Stimulated activated CD8-positive, alpha-beta memory T cell treated with anti-CD3 and anti-CD28 coated beads, Interleukin-2, amount 100 ng/mL, for 48 hours (primary cell): ENCODE measurements at regions not wholly inside any gene's neighbourhood (a gene's known extent, or its start where the extent isn't known, plus 50 kb on each side); places are given as distances from the start of the nearest gene placed in this dataset.

Experiments used
- DNase-seq, 2 donors: peaks; one replicate each; pipeline ENCODE4 v3.0.0-alpha.2; 2020; ENCODE audit warnings: low read depth in 2 of 2

- no peak for DNase-seq
Measured at GRCh38 chr16:62664566-62664965, 628.3 kb upstream of the CDH8 start.

- no peak for DNase-seq
Measured at GRCh38 chr16:62661435-62661834, 625.2 kb upstream of the CDH8 start.

DNA sequence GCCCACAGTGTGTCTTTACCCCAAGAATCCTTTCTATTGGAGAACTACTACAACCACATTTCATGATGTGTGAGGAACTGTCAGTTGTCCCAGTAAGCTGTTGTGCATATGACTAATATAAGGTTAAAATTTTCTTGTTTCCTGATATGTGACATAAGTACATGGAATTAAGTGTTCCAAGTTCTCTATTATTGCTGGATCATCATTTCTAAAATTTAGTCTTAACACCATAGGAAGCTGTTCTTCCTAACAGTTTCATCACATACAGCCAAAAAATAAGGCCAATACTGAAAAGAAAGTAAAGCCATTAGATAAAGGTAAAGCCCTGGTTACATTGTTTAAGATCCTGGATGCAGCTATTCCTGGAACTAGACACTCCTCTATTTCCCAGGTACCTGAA is 620.9 kb upstream of the CDH8 start:
- no peak for DNase-seq

GRCh38 chr16:62652441-62653120 is 616.3 kb upstream of the CDH8 start:
- no peak for DNase-seq

- DNase-seq = no peak
Measured at GRCh38 chr16:62648256-62648655, 612.0 kb upstream of the CDH8 start.

DNA sequence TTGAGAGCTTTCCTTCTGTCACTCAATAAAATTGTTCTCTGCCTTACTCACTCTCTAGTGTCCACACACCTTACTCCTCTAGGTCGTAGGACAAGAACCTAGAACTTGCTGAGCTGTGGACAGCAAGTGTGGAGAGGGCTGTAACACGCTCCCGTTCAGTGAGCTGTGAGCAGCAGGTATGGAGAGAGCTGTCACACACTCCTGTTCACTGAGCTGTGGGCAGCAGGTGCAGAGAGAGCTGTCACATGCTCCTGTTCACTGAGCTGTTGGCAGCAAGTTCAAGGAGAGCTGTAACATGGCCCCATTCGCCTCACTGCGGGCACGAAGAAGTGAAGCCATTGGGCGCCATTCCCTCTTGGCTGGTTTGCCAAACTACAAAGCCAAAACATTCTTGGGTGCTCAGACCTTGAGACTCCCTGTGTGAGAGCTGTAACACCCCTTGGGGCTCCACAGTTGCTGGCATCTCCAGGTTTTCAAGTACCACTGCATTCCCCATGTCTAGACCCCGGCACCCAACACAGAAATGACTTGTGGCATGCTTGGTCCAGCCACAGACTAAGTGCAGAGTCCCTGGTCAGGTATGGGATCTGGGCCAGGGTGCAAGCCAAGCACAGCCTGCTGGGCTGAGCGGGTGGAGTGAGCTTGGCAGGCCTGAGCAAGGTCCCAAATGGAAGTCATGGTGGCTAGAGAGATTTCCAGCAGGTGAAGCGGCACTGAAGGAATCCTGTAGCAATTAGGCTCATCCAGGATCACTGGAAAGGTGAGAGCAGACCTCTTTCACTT is 608.0 kb upstream of the CDH8 start:
- DNase-seq = no peak

DNA sequence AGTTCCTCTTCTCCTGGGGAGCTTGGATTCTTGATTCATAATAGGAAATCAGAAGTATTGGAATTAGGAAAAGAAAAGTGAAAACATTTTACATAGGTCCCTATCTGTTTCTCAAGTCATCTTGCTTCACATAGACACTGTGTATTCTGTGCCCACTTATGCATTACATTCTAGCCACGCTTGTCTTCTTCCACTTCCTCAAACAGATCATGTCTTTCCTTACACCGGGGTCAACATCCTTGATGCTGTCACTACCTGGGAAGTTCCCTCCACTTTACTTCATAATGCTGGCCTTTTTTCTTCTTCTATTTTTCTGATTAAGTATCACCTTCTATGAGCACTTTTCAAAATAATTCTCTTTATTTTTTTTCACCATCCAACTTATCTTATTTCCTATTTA is 606.4 kb upstream of the CDH8 start:
- DNase-seq = no peak

DNA sequence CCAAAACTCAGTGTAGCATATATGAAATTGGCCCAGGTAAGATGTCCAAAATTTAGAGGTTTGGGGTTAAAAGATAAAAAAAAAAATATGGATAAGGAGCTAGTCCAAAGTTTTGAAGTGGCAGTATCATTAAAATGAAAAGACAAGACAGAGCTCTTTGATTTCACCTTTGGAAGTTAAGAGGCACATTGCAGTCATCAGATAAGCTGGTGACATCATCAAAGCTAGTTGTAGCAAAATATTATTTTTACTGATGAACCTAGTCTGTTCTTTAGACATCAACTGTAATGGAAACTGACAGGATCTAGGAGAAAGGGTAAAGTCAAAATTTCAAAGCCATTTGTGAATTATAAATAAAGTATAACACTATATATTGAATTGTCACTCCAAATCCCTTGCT is 603.7 kb upstream of the CDH8 start:
- no peak for DNase-seq

- DNase-seq = no peak
Measured at GRCh38 chr16:62638964-62639870, 603.0 kb upstream of the CDH8 start.

- no peak for DNase-seq
Measured at GRCh38 chr16:62638324-62638911, 602.2 kb upstream of the CDH8 start.

DNA sequence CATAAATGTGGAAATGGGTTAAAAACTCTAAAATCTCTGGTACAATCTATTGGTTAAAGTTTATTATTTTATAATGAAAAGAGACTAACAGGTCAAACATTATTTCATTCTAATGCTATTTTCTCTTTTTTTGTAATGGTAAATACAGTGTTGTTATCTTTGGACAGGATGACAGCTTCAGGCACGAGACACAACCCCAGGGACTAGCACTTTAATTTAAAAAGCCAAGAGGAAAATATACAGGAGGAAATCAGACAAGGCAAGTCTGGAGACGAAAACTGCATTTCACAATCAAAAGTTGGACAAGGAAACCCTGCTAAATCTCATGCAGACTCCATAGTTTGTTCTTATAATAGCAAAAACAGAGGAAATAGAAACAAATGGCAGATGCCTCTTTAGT is 589.1 kb upstream of the CDH8 start:
- DNase-seq = no peak

DNA sequence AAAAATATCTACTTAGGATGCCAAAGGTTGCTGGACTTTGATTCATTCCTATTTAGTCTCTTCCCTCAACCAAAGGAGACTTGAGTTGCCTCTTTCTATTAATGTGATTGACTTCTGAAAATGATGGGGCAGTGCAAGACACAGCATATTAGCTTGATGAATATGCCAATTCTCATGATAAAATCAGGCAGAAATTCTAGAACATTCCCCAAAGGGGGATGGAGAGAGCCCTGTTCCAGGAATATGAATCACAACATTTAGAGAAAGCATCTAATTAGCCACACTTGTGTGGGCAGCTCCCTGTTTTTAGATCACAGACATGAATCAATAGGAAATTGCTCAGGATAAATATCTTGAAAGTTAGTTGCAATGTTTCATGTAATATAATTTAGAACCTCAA is 584.0 kb upstream of the CDH8 start:
- no peak for DNase-seq

DNA sequence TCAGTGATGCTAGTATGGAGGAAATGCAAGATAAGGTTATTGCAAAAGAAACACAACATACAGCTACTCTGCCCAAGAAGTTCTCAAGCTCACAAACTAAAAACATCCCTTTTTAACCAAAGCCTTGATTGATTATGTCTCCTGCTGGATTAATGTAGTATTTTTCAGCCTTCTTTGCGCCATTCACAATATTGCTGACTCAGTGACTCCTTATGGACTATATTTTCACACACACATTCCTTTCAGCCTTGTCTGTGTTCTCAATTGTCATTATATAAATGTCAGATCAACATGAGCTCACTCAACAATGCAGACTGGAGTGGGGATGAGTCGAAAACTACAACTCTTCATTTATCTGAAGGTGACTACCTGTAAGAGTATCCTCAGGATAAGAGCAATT is 579.3 kb upstream of the CDH8 start:
- DNase-seq = no peak

- DNase-seq = no peak
Measured at GRCh38 chr16:62610291-62610690, 574.1 kb upstream of the CDH8 start.

GRCh38 chr16:62602790-62603189 is 566.6 kb upstream of the CDH8 start:
- no peak for DNase-seq

GRCh38 chr16:62597875-62598274 is 561.6 kb upstream of the CDH8 start:
- no peak for DNase-seq

DNA sequence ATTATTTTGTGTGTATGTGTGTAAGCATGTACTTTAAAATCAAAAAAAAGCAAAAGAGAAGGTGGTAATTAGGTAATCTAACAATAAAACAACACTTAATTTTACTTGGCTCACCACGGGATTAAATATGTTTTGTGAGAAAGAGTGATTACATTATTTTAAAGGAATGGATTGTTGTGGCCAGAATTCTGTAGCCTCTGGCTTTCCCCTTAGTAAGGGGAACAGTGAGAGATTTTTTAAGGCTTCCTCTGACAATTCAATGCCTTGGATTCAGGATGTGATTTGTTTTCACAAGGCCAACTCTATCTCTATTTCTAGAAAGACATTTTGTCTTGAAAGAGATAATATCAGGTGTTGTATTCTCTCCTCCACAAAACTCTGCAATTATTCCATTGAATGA is 560.3 kb upstream of the CDH8 start:
- no peak for DNase-seq

- DNase-seq = no peak
Measured at GRCh38 chr16:62596125-62596524, 559.9 kb upstream of the CDH8 start.

DNA sequence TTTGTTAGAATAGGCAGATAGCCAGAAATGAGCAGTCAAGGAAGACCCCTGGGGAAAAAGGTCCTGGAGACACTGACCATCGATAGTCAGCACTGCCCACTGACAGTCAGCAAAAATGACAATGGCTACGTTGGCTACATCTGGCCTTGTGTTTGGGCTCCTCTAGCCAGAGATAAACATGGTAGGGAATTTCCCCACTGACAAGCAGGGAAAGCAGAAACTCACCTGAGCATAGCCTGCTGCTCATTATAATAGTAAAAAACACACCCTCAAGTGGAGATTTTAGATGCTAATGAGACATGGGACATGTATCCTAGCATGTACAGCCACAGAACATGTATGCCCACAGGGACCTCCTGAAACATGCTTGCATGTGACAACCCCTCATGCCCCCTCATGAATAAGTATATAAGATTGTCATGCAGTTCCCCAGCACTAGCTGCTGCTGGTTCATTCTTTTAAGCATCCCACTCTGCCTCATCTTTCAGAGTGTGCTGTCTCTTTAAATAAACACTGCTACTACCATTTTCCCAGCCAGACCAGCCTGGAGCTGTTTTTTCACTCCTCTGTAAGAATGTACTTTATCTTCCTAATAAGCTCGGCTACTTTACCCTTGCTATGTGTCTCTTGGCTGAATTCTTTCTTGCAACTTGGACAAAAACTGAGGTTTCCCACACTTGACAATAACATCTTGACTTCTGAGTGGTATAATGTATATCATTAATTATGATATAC is 550.1 kb upstream of the CDH8 start:
- DNase-seq = no peak

GRCh38 chr16:62585041-62585545 is 548.9 kb upstream of the CDH8 start:
- DNase-seq = no peak

DNA sequence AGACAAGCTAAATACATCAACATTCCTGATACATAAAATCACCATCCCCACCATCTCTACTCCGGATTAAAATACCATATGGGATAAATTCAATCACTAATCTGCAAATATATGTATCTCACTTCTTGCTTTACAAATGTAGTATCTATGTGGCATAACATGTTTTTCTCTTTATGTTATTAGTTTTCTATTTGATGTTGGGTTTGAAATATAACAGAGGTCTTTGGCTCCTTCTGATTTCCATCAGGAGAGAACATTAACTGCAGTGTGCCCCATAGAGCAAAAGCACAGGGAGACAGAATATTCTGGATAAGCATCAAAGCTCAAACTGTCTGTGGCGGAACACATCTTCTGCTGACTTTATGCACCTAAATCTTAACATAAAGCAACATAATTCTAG is 547.2 kb upstream of the CDH8 start:
- no peak for DNase-seq
